H1 (cell line): ENCODE measurements at regions not wholly inside any gene's neighbourhood (a gene's known extent, or its start where the extent isn't known, plus 50 kb on each side); places are given as distances from the start of the nearest gene placed in this dataset.

ENCODE experiments used
- ASH2L ChIP-seq: fragments of 200-600, 300-600 bp; sonication (generic); IDR thresholded peaks from one replicate; pipeline ENCODE4 v1.7.1; 2017; ENCODE audit warnings: low read length
- ATF3 ChIP-seq: IDR thresholded peaks from 2 replicates; pipeline ENCODE4 v1.6.1; 2011; ENCODE audit warnings: low read depth, mild to moderate bottlenecking, low read length; ENCODE audit not compliant: insufficient read depth
- CREB1 ChIP-seq: IDR thresholded peaks from 2 replicates; pipeline ENCODE4 v1.6.1; 2012; ENCODE audit warnings: inconsistent platforms
- E2F6 ChIP-seq: IDR thresholded peaks from 2 replicates; pipeline ENCODE4 v1.6.1; 2012; ENCODE audit warnings: inconsistent platforms
- MAFK ChIP-seq: IDR thresholded peaks from 2 replicates; pipeline ENCODE4 v1.6.1; 2012; ENCODE audit warnings: low read depth, mild to moderate bottlenecking, improper control_type of control experiment, low read length

GRCh38 chr14:87468531-87468930, 524.5 kb downstream of the GALC start (continued):
- TF ChIP-seq MAFK = no peak
- no peak for TF ChIP-seq ASH2L
- TF ChIP-seq CREB1 = no peak
- TF ChIP-seq E2F6 = no peak
- no peak for TF ChIP-seq ATF3
